ENCODE measurements at regions not wholly inside any gene's neighbourhood (a gene's known extent, or its start where the extent isn't known, plus 50 kb on each side); places are given as distances from the start of the nearest gene placed in this dataset.
"Not testable (repeated sequence)": the region's sequence is repeated elsewhere in the genome, so short reads cannot be mapped to it uniquely, and the experiment has no call there.

GRCh38 chr9:79425840-79426239 is 145.9 kb upstream of the TLE4 start:
- DNase-seq: no peak

- no peak for DNase-seq
These were observed 143.3 kb upstream of the TLE4 start for GRCh38 chr9:79428422-79428821.

GRCh38 chr9:79430619-79431018 is 141.1 kb upstream of the TLE4 start:
- no peak for DNase-seq

- no peak for DNase-seq
These were observed 140.6 kb upstream of the TLE4 start for GRCh38 chr9:79431019-79431679.

GRCh38 chr9:79432485-79432884 is 139.3 kb upstream of the TLE4 start:
- no peak for DNase-seq

GRCh38 chr9:79433703-79434102 is 138.1 kb upstream of the TLE4 start:
- no peak for DNase-seq

- DNase-seq: not testable (repeated sequence)
These were observed 132.5 kb upstream of the TLE4 start for GRCh38 chr9:79439221-79439620.

GRCh38 chr9:79446523-79447307 is 125.0 kb upstream of the TLE4 start:
- no peak for DNase-seq

- no peak for DNase-seq
These were observed 124.5 kb upstream of the TLE4 start for GRCh38 chr9:79447308-79447605.

- DNase-seq: no peak
These were observed 124.0 kb upstream of the TLE4 start for GRCh38 chr9:79447762-79448161.

- DNase-seq: no peak
These were observed 119.5 kb upstream of the TLE4 start for GRCh38 chr9:79452265-79452664.

GRCh38 chr9:79461712-79462111 is 110.1 kb upstream of the TLE4 start:
- DNase-seq: no peak

GRCh38 chr9:79465156-79465555 is 106.6 kb upstream of the TLE4 start:
- DNase-seq: no peak

- no peak for DNase-seq
These were observed 102.6 kb upstream of the TLE4 start for GRCh38 chr9:79469164-79469563.

GRCh38 chr9:79470954-79471353 is 100.8 kb upstream of the TLE4 start:
- no peak for DNase-seq

- peak; percentile 3 for DNase-seq
These were observed 99.9 kb upstream of the TLE4 start for GRCh38 chr9:79471580-79472543.

- DNase-seq: no peak
These were observed 98.1 kb upstream of the TLE4 start for GRCh38 chr9:79473704-79474103.

- DNase-seq: no peak
These were observed 94.4 kb upstream of the TLE4 start for GRCh38 chr9:79477241-79477840.

GRCh38 chr9:79477955-79478771 is 93.6 kb upstream of the TLE4 start:
- no peak for DNase-seq

- no peak for DNase-seq
These were observed 91.1 kb upstream of the TLE4 start for GRCh38 chr9:79480639-79481038.

GRCh38 chr9:79481846-79482477 is 89.8 kb upstream of the TLE4 start:
- DNase-seq: no peak

- DNase-seq: no peak
These were observed 86.5 kb upstream of the TLE4 start for GRCh38 chr9:79485258-79485657.

Data from GDM1 (cell line).